Brain microvascular endothelial cell (primary cell): ENCODE measurements at regions not wholly inside any gene's neighbourhood (a gene's known extent, or its start where the extent isn't known, plus 50 kb on each side); places are given as distances from the start of the nearest gene placed in this dataset.
A peak's percentile ranks its signal among the peaks of the same experiment; 100 is the strongest.
"Not testable (repeated sequence)": the region's sequence is repeated elsewhere in the genome, so short reads cannot be mapped to it uniquely, and the experiment has no call there.

ENCODE experiments used
- DNase-seq: peaks from one replicate; pipeline ENCODE4 v3.0.0-alpha.2; 2020
- H3K27ac ChIP-seq: fragments of 250-450 bp; sonication (Bioruptor Pico); 2 replicates; pipeline ENCODE4 v1.5.1; 2020; ENCODE audit warnings: mild to moderate bottlenecking, moderate library complexity
- H3K27me3 ChIP-seq: fragments of 250-450 bp; sonication (Bioruptor Pico); replicated peaks from 2 replicates; pipeline ENCODE4 v1.5.1; 2020; ENCODE audit warnings: mild to moderate bottlenecking
- H3K36me3 ChIP-seq: fragments of 250-450 bp; sonication (Bioruptor Pico); replicated peaks from 2 replicates; pipeline ENCODE4 v1.5.1; 2020; ENCODE audit warnings: mild to moderate bottlenecking
- H3K4me3 ChIP-seq: 2 replicates; pipeline ENCODE4 v1.5.1; 2011; ENCODE audit warnings: low read depth, mild to moderate bottlenecking, control low read depth, low read length, moderate library complexity
- in situ Hi-C: cut with HindIII; loops from 2 replicates; pipeline ENCODE4 v1.10.0; 2017; ENCODE audit warnings: low sequenced_read_pairs, low pct_ligation_motif_present
- TF ChIP-seq, protein P1 (sequence below): IDR thresholded peaks from 2 replicates; pipeline ENCODE4 v1.5.1; 2011; ENCODE audit warnings: low read depth, mild to moderate bottlenecking, moderate library complexity, low read length, control low read depth, inconsistent platforms; ENCODE audit errors: missing control alignments

DNA sequence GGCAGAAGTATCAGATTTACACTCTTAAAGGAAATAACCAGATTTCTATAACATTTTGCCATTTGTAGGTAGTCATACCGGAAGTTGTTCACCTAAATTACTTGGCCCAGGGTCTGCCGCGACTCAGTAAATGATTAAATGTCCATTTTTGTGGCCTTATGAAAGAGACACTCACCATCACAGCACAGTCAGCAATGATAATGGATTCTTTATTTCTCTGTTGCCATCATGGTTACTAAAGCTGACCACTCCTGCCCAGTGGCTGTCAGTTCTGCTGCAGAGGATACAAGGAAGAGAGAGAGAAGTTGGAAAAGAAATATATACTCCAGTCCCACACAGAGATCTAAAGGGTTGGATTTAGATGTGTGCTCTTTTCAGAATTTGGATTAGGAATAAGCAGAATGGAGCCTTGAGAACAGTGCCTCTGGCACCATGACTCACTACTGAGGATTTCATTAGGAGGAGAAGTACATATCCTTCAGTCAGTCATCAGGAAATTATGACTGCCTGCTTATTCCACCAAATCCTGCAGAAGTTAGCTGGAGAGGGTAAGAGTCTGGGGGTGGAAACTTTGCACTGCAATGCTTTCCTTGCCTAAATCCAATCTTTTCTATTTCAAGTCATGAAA lies 72.8 kb upstream of the EFNA5 start:
- Histone ChIP-seq H3K27me3 (no peaks in the 10 kb centered on the region), H3K4me3 (no peak overlapping the region), H3K27ac (no peak overlapping the region), H3K36me3 (no peaks in the 10 kb centered on the region)
- TF ChIP-seq, protein P1, sequence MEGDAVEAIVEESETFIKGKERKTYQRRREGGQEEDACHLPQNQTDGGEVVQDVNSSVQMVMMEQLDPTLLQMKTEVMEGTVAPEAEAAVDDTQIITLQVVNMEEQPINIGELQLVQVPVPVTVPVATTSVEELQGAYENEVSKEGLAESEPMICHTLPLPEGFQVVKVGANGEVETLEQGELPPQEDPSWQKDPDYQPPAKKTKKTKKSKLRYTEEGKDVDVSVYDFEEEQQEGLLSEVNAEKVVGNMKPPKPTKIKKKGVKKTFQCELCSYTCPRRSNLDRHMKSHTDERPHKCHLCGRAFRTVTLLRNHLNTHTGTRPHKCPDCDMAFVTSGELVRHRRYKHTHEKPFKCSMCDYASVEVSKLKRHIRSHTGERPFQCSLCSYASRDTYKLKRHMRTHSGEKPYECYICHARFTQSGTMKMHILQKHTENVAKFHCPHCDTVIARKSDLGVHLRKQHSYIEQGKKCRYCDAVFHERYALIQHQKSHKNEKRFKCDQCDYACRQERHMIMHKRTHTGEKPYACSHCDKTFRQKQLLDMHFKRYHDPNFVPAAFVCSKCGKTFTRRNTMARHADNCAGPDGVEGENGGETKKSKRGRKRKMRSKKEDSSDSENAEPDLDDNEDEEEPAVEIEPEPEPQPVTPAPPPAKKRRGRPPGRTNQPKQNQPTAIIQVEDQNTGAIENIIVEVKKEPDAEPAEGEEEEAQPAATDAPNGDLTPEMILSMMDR: no peak
- in situ Hi-C loops: no loop called here
- DNase-seq: peak; percentile 45

DNA sequence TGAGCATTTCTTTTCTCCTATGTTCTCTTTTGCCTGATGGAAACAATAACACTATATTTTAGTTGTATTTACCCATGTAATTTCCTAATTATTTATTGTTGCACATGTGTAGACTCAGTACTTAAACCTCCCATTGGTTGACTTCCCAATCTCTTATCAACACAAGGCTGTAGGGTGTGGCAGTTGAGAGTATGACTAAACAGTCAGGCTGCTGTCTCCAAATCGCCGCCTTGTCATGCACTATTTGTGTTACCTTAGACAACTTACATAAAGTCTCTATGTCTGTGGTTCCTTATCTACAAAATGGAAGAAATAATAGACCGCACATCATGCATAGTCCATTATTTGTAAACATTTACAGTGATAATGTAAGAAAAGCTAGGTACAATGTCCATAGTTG lies 68.9 kb upstream of the EFNA5 start:
- Histone ChIP-seq H3K4me3 (no peak overlapping the region), H3K36me3 (no peaks in the 10 kb centered on the region), H3K27ac (no peak overlapping the region), H3K27me3 (no peaks in the 10 kb centered on the region)
- in situ Hi-C loops: no loop called here
- DNase-seq: peak; percentile 43
- TF ChIP-seq, protein P1: no peak

DNA sequence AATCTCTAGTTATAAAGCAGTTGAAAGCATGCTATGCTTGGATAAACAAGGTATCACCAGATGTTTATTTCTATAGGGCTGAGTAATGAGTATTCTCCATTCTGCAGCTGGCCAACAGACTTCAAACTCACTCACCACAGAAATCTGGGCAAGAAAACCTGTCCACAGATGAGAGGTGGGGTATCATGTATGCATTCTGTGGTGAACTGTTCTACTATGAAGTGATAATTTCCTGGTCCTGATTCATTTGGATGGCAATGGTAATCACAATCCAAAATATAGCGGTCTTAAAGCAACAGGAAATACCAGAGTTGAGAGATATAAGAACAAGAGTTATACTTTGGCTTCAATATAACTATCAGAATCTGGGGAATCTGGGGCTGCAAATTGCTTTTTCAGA lies 65.9 kb upstream of the EFNA5 start:
- H3K36me3 ChIP-seq: no peaks in the 10 kb centered on the region
- in situ Hi-C loops: no loop called here
- no peaks in the 10 kb centered on the region for H3K27me3 ChIP-seq
- peak; percentile 39 for DNase-seq
- H3K4me3 ChIP-seq: no peak overlapping the region
- no peak overlapping the region for H3K27ac ChIP-seq
- TF ChIP-seq, protein P1: no peak

DNA sequence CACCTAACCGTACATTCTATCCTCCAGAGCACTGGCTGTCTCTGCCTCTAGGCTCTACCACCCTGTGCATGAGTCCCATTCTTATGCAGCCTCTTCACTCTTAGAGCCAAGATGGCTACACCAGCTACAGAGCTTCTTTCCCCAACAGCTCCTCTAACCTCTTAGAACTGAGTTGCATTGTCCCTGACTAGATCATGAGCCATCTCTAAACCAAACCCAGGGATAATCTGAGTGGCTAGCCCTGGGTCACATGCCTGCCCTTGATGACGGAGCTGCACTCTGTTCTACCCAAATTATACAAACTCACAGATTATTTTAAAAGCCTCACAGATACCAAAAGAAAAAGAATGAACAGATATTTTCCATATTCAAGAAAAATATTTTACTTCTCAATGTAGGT lies 65.4 kb upstream of the EFNA5 start:
- H3K27me3 ChIP-seq, H3K27ac ChIP-seq, H3K4me3 ChIP-seq, H3K36me3 ChIP-seq, DNase-seq, in situ Hi-C loops: not testable (repeated sequence)

DNA sequence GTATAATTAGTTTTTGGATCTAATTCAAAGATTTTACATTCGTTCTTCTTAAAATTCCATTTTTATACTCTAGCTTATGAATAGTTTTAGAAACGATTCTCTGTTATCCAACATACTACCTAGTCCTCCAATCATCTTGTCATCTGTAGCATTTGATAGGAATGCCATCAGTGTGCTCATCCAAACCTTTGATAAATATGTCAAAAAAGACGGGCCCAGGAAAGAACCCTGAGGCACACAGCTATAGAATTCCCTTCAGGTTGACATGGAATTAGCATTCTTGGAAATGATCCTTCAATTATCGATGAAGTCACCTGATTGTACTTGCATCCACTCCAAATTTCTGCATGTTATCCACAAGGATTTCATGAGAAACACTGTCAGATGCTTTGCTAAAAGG lies 64.8 kb upstream of the EFNA5 start:
- no peak overlapping the region for H3K27ac ChIP-seq
- TF ChIP-seq, protein P1: no peak
- H3K4me3 ChIP-seq: no peak overlapping the region
- H3K36me3 ChIP-seq: no peaks in the 10 kb centered on the region
- no peaks in the 10 kb centered on the region for H3K27me3 ChIP-seq
- in situ Hi-C loops: no loop called here
- DNase-seq: no peak

DNA sequence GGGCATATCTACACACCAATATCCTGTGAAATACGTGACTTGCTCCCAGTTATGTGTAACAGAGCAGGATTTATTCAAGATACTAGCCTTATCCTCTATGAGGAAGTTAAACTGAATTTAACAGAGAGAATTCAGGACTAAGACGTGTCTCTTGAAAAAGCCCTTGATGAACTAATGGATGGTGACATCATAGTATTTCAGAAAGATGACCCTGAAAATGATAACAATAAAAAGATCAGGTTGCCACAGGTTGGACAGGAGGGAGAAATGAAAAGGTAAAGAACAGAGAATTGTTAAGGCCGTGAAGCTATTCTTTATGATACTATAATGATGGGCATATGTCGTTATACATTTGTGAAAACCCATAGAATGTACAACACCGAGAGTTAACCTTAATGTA lies 56.2 kb upstream of the EFNA5 start:
- no peak overlapping the region for H3K4me3 ChIP-seq
- H3K27me3 ChIP-seq: no peaks in the 10 kb centered on the region
- in situ Hi-C loops: no loop called here

More for the DNA sequence above, 56.2 kb upstream of the EFNA5 start:
- H3K36me3 ChIP-seq: no peaks in the 10 kb centered on the region
- TF ChIP-seq, protein P1: no peak
- no peak overlapping the region for H3K27ac ChIP-seq
- DNase-seq: no peak
